ENCODE measurements at regions not wholly inside any gene's neighbourhood (a gene's known extent, or its start where the extent isn't known, plus 50 kb on each side); places are given as distances from the start of the nearest gene placed in this dataset.

GRCh38 chr9:89715881-89716280 is 111.1 kb downstream of the GADD45G start:
- H3K4me1 ChIP-seq = no peaks in the 10 kb centered on the region; the same call in 1 of the 2 replicates
- no peaks in the 10 kb centered on the region for H3K36me3 Mint-ChIP-seq (ENCODE audit: insufficient read depth, unreplicated experiment)
- H3K4me3 Mint-ChIP-seq (ENCODE audit: unreplicated experiment) = no peak overlapping the region
- POLR2A ChIA-PET = no interaction called here
- H3K27me3 Mint-ChIP-seq (ENCODE audit: insufficient read depth, unreplicated experiment) = no peaks in the 10 kb centered on the region
- H3K27ac Mint-ChIP-seq (ENCODE audit: unreplicated experiment) = no peak overlapping the region
- H3K4me1 Mint-ChIP-seq (ENCODE audit: low read depth, unreplicated experiment) = no peaks in the 10 kb centered on the region
- BruUV-seq (replicated peaks) = no TSS peak
- no peaks in the 10 kb centered on the region for H3K9me3 ChIP-seq
- no peaks in the 10 kb centered on the region for H3K36me3 ChIP-seq (ENCODE audit: control insufficient read depth, insufficient read depth, low read length)
- TF ChIP-seq CTCF (IDR thresholded peaks at IDR 0.05; ENCODE audit: insufficient read depth in 1 of 2, low read depth in 1 of 2, low read length in 1 of 2, severe bottlenecking in 1 of 2, unreplicated experiment in 1 of 2) = no peak
- H3K4me3 ChIP-seq (ENCODE audit: low read depth, low read length) = no peak overlapping the region
- intact Hi-C loops (cut with micrococcal nuclease; ENCODE audit: unreplicated experiment) = no loop called here
- no peaks in the 10 kb centered on the region for H3K27me3 ChIP-seq (replicated peaks; ENCODE audit: control insufficient read depth, insufficient read depth, low read length)
- no peak for DNase-seq
- no peaks in the 10 kb centered on the region for H3K9me3 Mint-ChIP-seq (ENCODE audit: unreplicated experiment)
- CTCF ChIA-PET = interaction anchor here (0.7 kb wide), 1 partner anchor 618 kb away, joined by 3 read pairs; no protein-coding TSS in a partner anchor

- H3K4me3 Mint-ChIP-seq (ENCODE audit: unreplicated experiment) = no peak overlapping the region
- intact Hi-C loops (cut with micrococcal nuclease; ENCODE audit: unreplicated experiment) = no loop called here
- no peaks in the 10 kb centered on the region for H3K36me3 Mint-ChIP-seq (ENCODE audit: insufficient read depth, unreplicated experiment)
- Histone ChIP-seq H3K27me3 (replicated peaks; ENCODE audit: control insufficient read depth, insufficient read depth, low read length) (no peaks in the 10 kb centered on the region), H3K4me1 (no peaks in the 10 kb centered on the region; the same call in 1 of the 2 replicates), H3K4me3 (ENCODE audit: low read depth, low read length) (no peak overlapping the region), H3K9me3 (no peaks in the 10 kb centered on the region), H3K36me3 (ENCODE audit: control insufficient read depth, insufficient read depth, low read length) (no peaks in the 10 kb centered on the region)
- DNase-seq = no peak
- TF ChIP-seq CTCF (IDR thresholded peaks at IDR 0.05; ENCODE audit: insufficient read depth in 1 of 2, low read depth in 1 of 2, low read length in 1 of 2, severe bottlenecking in 1 of 2, unreplicated experiment in 1 of 2) = no peak
- no peaks in the 10 kb centered on the region for H3K27me3 Mint-ChIP-seq (ENCODE audit: insufficient read depth, unreplicated experiment)
- POLR2A ChIA-PET = no interaction called here
- CTCF ChIA-PET = no interaction called here
- H3K4me1 Mint-ChIP-seq (ENCODE audit: low read depth, unreplicated experiment) = no peaks in the 10 kb centered on the region
- BruUV-seq (replicated peaks) = no TSS peak
- H3K27ac Mint-ChIP-seq (ENCODE audit: unreplicated experiment) = no peak overlapping the region
- no peaks in the 10 kb centered on the region for H3K9me3 Mint-ChIP-seq (ENCODE audit: unreplicated experiment)
Observed at GRCh38 chr9:89716559-89716958, 111.7 kb downstream of the GADD45G start.

- TF ChIP-seq CTCF (IDR thresholded peaks at IDR 0.05; ENCODE audit: insufficient read depth in 1 of 2, low read depth in 1 of 2, low read length in 1 of 2, severe bottlenecking in 1 of 2, unreplicated experiment in 1 of 2) = no peak
- Mint-ChIP-seq H3K27me3 (ENCODE audit: insufficient read depth, unreplicated experiment) (no peaks in the 10 kb centered on the region), H3K36me3 (ENCODE audit: insufficient read depth, unreplicated experiment) (no peaks in the 10 kb centered on the region), H3K4me3 (ENCODE audit: unreplicated experiment) (no peak overlapping the region), H3K27ac (ENCODE audit: unreplicated experiment) (no peak overlapping the region), H3K4me1 (ENCODE audit: low read depth, unreplicated experiment) (no peaks in the 10 kb centered on the region), H3K9me3 (ENCODE audit: unreplicated experiment) (no peaks in the 10 kb centered on the region)
- no peak for DNase-seq
- Histone ChIP-seq H3K4me3 (ENCODE audit: low read depth, low read length) (no peak overlapping the region), H3K27me3 (replicated peaks; ENCODE audit: control insufficient read depth, insufficient read depth, low read length) (no peaks in the 10 kb centered on the region), H3K9me3 (no peaks in the 10 kb centered on the region), H3K4me1 (no peaks in the 10 kb centered on the region; the same call in 1 of the 2 replicates), H3K36me3 (ENCODE audit: control insufficient read depth, insufficient read depth, low read length) (no peaks in the 10 kb centered on the region)
- intact Hi-C loops (cut with micrococcal nuclease; ENCODE audit: unreplicated experiment) = no loop called here
- ChIA-PET POLR2A (no interaction called here), CTCF (no interaction called here)
- BruUV-seq (replicated peaks) = no TSS peak
Observed at GRCh38 chr9:89718176-89718575, 113.4 kb downstream of the GADD45G start.

Measured in Caco-2 (cell line).